Aorta (tissue), 5 donors: ENCODE measurements at regions not wholly inside any gene's neighbourhood (a gene's known extent, or its start where the extent isn't known, plus 50 kb on each side); places are given as distances from the start of the nearest gene placed in this dataset.

Source experiments
- ATAC-seq: fragments of 200-7000 bp; cut with Tn5 transposase; one replicate; pipeline ENCODE4 v1.9.1; 2022; ENCODE audit warnings: moderate library complexity; ENCODE audit not compliant: low FRiP score
- DNase-seq, 2 donors: peaks; one replicate each; pipeline ENCODE4 v3.0.0-alpha.2; 2020
- H3K27ac ChIP-seq, 2 donors: one replicate each; pipeline ENCODE4 v1.5.1; 2013; ENCODE audit warnings: low read length in 2 of 2, mild to moderate bottlenecking in 2 of 2, moderate library complexity in 2 of 2, control low read depth in 1 of 2, inconsistent platforms in 1 of 2, low read depth in 1 of 2
- H3K27me3 ChIP-seq, 2 donors: one replicate each; pipeline ENCODE4 v1.6.1; 2013; ENCODE audit warnings: control low read depth in 1 of 2, low read length in 1 of 2, mild to moderate bottlenecking in 1 of 2, moderate library complexity in 1 of 2; ENCODE audit not compliant: insufficient read depth in 2 of 2, control insufficient read depth in 1 of 2
- H3K36me3 ChIP-seq, 2 donors: one replicate each; pipeline ENCODE4 v1.6.1; 2013; ENCODE audit warnings: control low read depth in 1 of 2, low read length in 1 of 2, mild to moderate bottlenecking in 1 of 2; ENCODE audit not compliant: insufficient read depth in 2 of 2, control insufficient read depth in 1 of 2
- H3K4me1 ChIP-seq, 2 donors: one replicate each; pipeline ENCODE4 v1.6.1; 2013; ENCODE audit warnings: low read length in 2 of 2, control low read depth in 1 of 2, mild to moderate bottlenecking in 1 of 2, moderate library complexity in 1 of 2; ENCODE audit not compliant: insufficient read depth in 2 of 2, control insufficient read depth in 1 of 2
- H3K4me3 ChIP-seq, 2 donors: one replicate each; pipeline ENCODE4 v1.5.1; 2013; ENCODE audit warnings: low read length in 2 of 2, control low read depth in 1 of 2, mild to moderate bottlenecking in 1 of 2
- H3K9me3 ChIP-seq: one replicate; pipeline ENCODE4 v1.6.1; 2013; ENCODE audit warnings: mild to moderate bottlenecking, low read length; ENCODE audit not compliant: control insufficient read depth
- WGBS, 2 donors: extraction: QIAGEN DNeasy Blood & Tissue Kit; methylation state at CpG; one replicate each; pipeline ENCODE4 v1.1.7; 2013; 5-methylcytosine and 5-hydroxymethylcytosine counted together
- intact Hi-C, 2 donors: fragments of 100-400 bp; cut with DNase I; formaldehyde crosslinking; loops; one replicate each; pipeline versions ENCODE4 v1.14.2 to v1.15.0; 2022
- donor health status: healthy with polysubstance abuse.
- donor health status: Bipolar disorder and iron deficiency.
- donor health status: DM: no; HTN: no; CAD: no.
- donor health status: DM: no; HTN: no; CAD: no.
- donor health status: DM: yes; HTN: yes; CAD: no.

DNA sequence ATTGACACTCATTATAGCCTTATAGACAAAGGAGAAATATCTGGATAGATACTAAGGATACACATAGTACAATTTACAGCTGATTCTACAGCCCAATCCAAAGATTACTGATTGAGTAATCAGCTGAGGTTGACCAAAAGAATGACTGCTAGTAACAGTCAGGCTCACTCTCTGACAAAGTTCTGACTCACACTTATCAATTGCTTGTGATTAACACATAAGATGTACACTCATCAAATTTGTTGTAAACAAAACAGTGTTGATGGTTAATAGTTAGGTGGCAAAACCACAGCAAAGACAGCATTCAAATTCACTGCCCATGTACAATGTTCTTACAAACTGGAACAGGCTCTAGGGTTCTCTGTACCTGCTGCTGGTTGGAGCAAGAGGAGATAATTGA, 422.7 kb downstream of the TLE1 start:
- H3K36me3 ChIP-seq, result no peaks in the 10 kb centered on the region
- H3K27me3 ChIP-seq, result no peaks in the 10 kb centered on the region
- no peaks in the 10 kb centered on the region for H3K4me1 ChIP-seq
- DNase-seq, result no peak
- H3K4me3 ChIP-seq, result no peak overlapping the region
- H3K9me3 ChIP-seq, result no peaks in the 10 kb centered on the region
- intact Hi-C loops, result no loop called here
- H3K27ac ChIP-seq, result no peak overlapping the region
- ATAC-seq, result no peak

DNA sequence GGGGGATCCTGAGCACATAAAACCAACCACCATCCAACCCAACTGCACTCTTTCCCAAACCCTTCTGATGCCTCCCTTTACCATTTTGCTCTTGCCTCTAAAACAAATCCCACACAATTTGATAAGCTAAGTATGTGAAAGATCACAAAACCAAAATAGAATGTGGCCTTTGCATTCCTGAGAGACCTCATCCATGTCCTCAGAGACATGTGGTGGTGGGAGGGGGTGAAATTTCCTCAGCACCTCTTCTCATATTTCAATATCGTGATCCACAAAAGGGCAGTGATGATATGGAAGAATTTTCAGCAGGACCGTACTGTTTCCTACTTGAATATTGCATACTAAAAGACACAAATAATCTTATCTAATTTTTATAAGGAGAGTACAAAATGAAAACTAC, 423.3 kb downstream of the TLE1 start:
- no peaks in the 10 kb centered on the region for H3K27me3 ChIP-seq
- ATAC-seq (no peak), DNase-seq (no peak)
- intact Hi-C loops, result no loop called here
- 85 to 91% methylated on average over 2 of the region's 2 CpGs for WGBS, 2 donors
- no peak overlapping the region for H3K27ac ChIP-seq
- H3K9me3 ChIP-seq, result no peaks in the 10 kb centered on the region
- H3K4me3 ChIP-seq, result no peak overlapping the region
- H3K36me3 ChIP-seq, result no peaks in the 10 kb centered on the region
- no peaks in the 10 kb centered on the region for H3K4me1 ChIP-seq

GRCh38 chr9:81264516-81264915, 424.8 kb downstream of the TLE1 start:
- H3K9me3 ChIP-seq, result no peaks in the 10 kb centered on the region
- DNase-seq, result no peak
- H3K4me3 ChIP-seq, result no peak overlapping the region
- no peaks in the 10 kb centered on the region for H3K4me1 ChIP-seq
- intact Hi-C loops, result no loop called here
- WGBS, 2 donors, result 70 to 80% methylated on average over 5 of the region's 5 CpGs
- H3K27ac ChIP-seq, result no peak overlapping the region
- no peaks in the 10 kb centered on the region for H3K27me3 ChIP-seq
- no peaks in the 10 kb centered on the region for H3K36me3 ChIP-seq
- ATAC-seq, result peak; percentile 50

GRCh38 chr9:81259896-81260295, 429.5 kb downstream of the TLE1 start:
- H3K4me3 ChIP-seq, result no peak overlapping the region
- DNase-seq (no peak), ATAC-seq (no peak)
- no peaks in the 10 kb centered on the region for H3K4me1 ChIP-seq
- H3K27me3 ChIP-seq, result no peaks in the 10 kb centered on the region
- no peaks in the 10 kb centered on the region for H3K36me3 ChIP-seq
- 88 to 89% methylated on average over 2 of the region's 2 CpGs for WGBS, 2 donors
- no peak overlapping the region for H3K27ac ChIP-seq
- intact Hi-C loops, result no loop called here
- peaks cover 1% of the 10 kb centered on the region for H3K9me3 ChIP-seq

- intact Hi-C loops, result no loop called here
- no peaks in the 10 kb centered on the region for H3K36me3 ChIP-seq
- DNase-seq, result no peak
- no peaks in the 10 kb centered on the region for H3K4me1 ChIP-seq
- H3K4me3 ChIP-seq, result no peak overlapping the region
- peaks cover 1% of the 10 kb centered on the region for H3K9me3 ChIP-seq
- ATAC-seq, result no peak
- H3K27me3 ChIP-seq, result no peaks in the 10 kb centered on the region
- no peak overlapping the region for H3K27ac ChIP-seq
These were observed 433.0 kb downstream of the TLE1 start for GRCh38 chr9:81256368-81256767.

DNA sequence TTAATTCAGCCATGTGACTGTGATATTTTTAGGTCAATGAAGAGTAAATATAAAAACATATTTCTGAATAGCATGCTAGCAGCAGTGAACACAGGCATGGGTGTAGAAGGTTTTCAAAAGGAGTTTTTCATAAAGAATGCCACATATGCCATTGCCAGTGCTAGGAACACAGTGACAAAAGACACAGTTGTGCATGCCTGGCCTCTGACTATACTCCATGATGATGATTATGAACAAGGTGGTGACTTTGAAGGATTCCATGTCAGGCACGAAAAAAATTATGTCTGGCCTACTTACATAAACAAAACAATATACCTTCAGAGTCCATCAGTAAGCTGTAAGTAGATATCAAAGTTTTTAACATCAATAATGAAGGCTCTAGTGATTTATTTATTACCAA, 438.7 kb downstream of the TLE1 start:
- H3K36me3 ChIP-seq, result no peaks in the 10 kb centered on the region
- intact Hi-C loops, result no loop called here
- H3K9me3 ChIP-seq, result no peaks in the 10 kb centered on the region
- DNase-seq (no peak), ATAC-seq (no peak)
- H3K4me1 ChIP-seq, result no peaks in the 10 kb centered on the region
- WGBS, 2 donors, result 59 to 65% methylated on average over 1 of the region's 1 CpG
- H3K27ac ChIP-seq, result no peak overlapping the region
- H3K4me3 ChIP-seq, result no peak overlapping the region
- H3K27me3 ChIP-seq, result no peaks in the 10 kb centered on the region

GRCh38 chr9:81250041-81250440, 439.3 kb downstream of the TLE1 start:
- intact Hi-C loops, result no loop called here
- H3K9me3 ChIP-seq, result no peaks in the 10 kb centered on the region
- no peaks in the 10 kb centered on the region for H3K4me1 ChIP-seq
- DNase-seq (no peak), ATAC-seq (no peak)
- H3K36me3 ChIP-seq, result no peaks in the 10 kb centered on the region
- WGBS, 2 donors, result 90 to 94% methylated on average over 3 of the region's 3 CpGs
- no peaks in the 10 kb centered on the region for H3K27me3 ChIP-seq
- no peak overlapping the region for H3K27ac ChIP-seq
- no peak overlapping the region for H3K4me3 ChIP-seq

DNA sequence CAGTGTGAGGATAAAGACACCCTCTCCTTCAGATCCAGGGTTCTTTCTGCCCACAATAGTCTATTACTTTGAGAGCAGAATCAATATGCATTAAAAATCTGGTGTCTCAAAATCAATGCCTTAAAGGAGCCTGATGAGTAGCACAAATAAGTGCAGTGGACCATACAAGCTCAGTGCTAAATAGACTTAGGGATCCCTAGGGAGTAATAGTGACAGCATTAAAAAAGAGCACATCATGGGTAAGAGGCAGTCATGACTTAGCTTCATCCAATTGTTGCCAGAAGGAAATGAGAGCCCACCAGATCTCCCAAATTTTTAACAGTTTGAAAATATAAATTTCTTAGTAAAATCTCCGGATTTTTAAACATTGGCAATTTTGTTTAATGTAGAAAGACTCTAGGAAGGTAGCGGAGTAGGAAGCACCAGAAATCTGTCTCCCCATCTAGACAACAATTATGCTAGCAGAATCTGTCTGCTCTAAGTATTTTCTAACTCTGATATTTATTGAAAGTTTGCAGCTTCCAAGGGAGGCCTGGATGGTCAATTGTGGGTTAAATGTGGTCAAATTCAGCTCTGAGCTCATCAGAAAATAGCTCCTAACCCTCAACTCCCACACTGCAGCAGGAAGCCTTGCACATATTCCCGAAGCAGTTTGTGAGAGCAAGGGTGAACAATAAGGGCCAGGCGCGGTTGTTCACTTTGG, 443.9 kb downstream of the TLE1 start:
- 88% methylated on average over 5 of the region's 5 CpGs for WGBS, 2 donors
- Histone ChIP-seq H3K27me3 (no peaks in the 10 kb centered on the region), H3K4me3 (no peak overlapping the region), H3K9me3 (no peaks in the 10 kb centered on the region), H3K36me3 (no peaks in the 10 kb centered on the region), H3K27ac (no peak overlapping the region), H3K4me1 (no peaks in the 10 kb centered on the region)
- DNase-seq (no peak), ATAC-seq (no peak)
- intact Hi-C loops, result no loop called here

DNA sequence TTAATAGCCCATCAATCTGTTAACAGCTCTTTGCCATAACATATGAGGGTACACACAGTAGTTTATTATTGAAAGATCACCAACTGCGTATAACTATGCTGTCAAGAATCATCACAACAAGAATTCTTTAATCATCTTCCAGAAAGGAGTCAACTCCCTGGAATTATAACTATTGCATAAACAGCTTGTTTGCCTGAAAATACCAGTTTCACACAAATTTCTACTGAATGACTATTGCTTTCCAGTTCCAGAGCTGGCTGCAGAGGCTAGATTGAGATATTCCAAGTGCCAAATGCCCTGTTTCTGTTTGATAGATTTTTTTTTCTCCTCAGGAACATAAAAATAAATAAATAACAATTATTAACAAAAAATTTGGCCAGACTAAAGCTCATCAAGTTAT, 444.7 kb downstream of the TLE1 start:
- Histone ChIP-seq H3K4me3 (no peak overlapping the region), H3K36me3 (no peaks in the 10 kb centered on the region), H3K9me3 (no peaks in the 10 kb centered on the region), H3K27ac (no peak overlapping the region), H3K27me3 (no peaks in the 10 kb centered on the region), H3K4me1 (no peaks in the 10 kb centered on the region)
- 80 to 87% methylated on average over 1 of the region's 1 CpG for WGBS, 2 donors
- intact Hi-C loops, result no loop called here
- ATAC-seq (no peak), DNase-seq (no peak)
